ENCODE measurements at regions not wholly inside any gene's neighbourhood (a gene's known extent, or its start where the extent isn't known, plus 50 kb on each side); places are given as distances from the start of the nearest gene placed in this dataset.

DNA sequence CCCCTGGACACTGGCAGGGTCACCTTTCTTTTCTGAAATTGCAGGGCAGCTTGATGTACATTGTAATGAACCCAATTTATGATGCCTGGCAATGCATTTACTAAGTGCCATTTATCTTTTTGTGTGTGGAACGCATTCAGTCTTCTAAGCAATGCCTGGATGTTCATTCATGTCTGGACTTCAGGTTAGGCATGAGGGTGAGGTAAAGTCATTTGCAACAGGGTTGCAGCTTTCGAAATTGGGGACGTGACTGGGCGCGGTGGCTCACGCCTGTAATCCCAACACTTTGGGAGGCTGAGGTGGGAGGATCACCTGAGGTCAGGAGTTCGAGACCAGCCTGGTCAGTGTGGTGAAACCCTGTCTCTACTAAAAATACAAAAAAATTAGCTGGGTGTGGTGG, 134.6 kb downstream of the SOX4 start:
- WGBS (ENCODE audit: low lambda C conversion rate), result 99% methylated on average over 7 of the region's 7 CpGs
- H3K9me3 ChIP-seq, result no peaks in the 10 kb centered on the region
- no peaks in the 10 kb centered on the region for H3K9me2 ChIP-seq
- ChIA-PET CTCF (interaction anchor here (1.2 kb wide), 1 partner anchor 22 kb away, joined by 3 read pairs; no protein-coding TSS in a partner anchor), POLR2A (no interaction called here)
- H3K4me3 ChIP-seq (ENCODE audit: low read depth in 2 of 2, low read length in 1 of 2), result no peak overlapping the region
- no peak overlapping the region for H3K27ac ChIP-seq (ENCODE audit: low read depth in 2 of 2, low read length in 1 of 2)
- H4K20me1 ChIP-seq (ENCODE audit: insufficient read depth), result peaks cover 17% of the 10 kb centered on the region; the same call in 1 of the 2 replicates
- TF ChIP-seq GABPA (IDR thresholded peaks at IDR 0.05; ENCODE audit: low read depth) (no peak), JUND (IDR thresholded peaks at IDR 0.05) (no peak), ELF1 (IDR thresholded peaks at IDR 0.05) (no peak), TCF12 (IDR thresholded peaks at IDR 0.05) (no peak), EP300 (IDR thresholded peaks at IDR 0.05; ENCODE audit: borderline replicate concordance in 1 of 2, low read depth in 1 of 2, low read length in 1 of 2) (no peak), GATA2 (CRISPR knock-in tag; IDR thresholded peaks at IDR 0.05) (no peak), EZH2phosphoT487 (IDR thresholded peaks at IDR 0.05; ENCODE audit: borderline replicate concordance, low read depth) (no peak), ZBTB33 (IDR thresholded peaks at IDR 0.05; ENCODE audit: borderline replicate concordance, low read depth) (no peak), FOSL2 (IDR thresholded peaks at IDR 0.05; ENCODE audit: borderline replicate concordance, low read depth) (no peak), RFX5 (IDR thresholded peaks at IDR 0.05; ENCODE audit: low read length) (no peak), RXRA (IDR thresholded peaks at IDR 0.05; ENCODE audit: borderline replicate concordance, low read depth) (no peak)
- TF ChIP-seq, protein P1, sequence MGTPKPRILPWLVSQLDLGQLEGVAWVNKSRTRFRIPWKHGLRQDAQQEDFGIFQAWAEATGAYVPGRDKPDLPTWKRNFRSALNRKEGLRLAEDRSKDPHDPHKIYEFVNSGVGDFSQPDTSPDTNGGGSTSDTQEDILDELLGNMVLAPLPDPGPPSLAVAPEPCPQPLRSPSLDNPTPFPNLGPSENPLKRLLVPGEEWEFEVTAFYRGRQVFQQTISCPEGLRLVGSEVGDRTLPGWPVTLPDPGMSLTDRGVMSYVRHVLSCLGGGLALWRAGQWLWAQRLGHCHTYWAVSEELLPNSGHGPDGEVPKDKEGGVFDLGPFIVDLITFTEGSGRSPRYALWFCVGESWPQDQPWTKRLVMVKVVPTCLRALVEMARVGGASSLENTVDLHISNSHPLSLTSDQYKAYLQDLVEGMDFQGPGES (IDR thresholded peaks at IDR 0.05; ENCODE audit: low read depth, low read length), result no peak
- TF ChIP-seq, protein P2, sequence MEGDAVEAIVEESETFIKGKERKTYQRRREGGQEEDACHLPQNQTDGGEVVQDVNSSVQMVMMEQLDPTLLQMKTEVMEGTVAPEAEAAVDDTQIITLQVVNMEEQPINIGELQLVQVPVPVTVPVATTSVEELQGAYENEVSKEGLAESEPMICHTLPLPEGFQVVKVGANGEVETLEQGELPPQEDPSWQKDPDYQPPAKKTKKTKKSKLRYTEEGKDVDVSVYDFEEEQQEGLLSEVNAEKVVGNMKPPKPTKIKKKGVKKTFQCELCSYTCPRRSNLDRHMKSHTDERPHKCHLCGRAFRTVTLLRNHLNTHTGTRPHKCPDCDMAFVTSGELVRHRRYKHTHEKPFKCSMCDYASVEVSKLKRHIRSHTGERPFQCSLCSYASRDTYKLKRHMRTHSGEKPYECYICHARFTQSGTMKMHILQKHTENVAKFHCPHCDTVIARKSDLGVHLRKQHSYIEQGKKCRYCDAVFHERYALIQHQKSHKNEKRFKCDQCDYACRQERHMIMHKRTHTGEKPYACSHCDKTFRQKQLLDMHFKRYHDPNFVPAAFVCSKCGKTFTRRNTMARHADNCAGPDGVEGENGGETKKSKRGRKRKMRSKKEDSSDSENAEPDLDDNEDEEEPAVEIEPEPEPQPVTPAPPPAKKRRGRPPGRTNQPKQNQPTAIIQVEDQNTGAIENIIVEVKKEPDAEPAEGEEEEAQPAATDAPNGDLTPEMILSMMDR (IDR thresholded peaks at IDR 0.05), result no peak
- TF ChIP-seq, protein P3, sequence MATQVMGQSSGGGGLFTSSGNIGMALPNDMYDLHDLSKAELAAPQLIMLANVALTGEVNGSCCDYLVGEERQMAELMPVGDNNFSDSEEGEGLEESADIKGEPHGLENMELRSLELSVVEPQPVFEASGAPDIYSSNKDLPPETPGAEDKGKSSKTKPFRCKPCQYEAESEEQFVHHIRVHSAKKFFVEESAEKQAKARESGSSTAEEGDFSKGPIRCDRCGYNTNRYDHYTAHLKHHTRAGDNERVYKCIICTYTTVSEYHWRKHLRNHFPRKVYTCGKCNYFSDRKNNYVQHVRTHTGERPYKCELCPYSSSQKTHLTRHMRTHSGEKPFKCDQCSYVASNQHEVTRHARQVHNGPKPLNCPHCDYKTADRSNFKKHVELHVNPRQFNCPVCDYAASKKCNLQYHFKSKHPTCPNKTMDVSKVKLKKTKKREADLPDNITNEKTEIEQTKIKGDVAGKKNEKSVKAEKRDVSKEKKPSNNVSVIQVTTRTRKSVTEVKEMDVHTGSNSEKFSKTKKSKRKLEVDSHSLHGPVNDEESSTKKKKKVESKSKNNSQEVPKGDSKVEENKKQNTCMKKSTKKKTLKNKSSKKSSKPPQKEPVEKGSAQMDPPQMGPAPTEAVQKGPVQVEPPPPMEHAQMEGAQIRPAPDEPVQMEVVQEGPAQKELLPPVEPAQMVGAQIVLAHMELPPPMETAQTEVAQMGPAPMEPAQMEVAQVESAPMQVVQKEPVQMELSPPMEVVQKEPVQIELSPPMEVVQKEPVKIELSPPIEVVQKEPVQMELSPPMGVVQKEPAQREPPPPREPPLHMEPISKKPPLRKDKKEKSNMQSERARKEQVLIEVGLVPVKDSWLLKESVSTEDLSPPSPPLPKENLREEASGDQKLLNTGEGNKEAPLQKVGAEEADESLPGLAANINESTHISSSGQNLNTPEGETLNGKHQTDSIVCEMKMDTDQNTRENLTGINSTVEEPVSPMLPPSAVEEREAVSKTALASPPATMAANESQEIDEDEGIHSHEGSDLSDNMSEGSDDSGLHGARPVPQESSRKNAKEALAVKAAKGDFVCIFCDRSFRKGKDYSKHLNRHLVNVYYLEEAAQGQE (IDR thresholded peaks at IDR 0.05; ENCODE audit: low read depth, low read length), result no peak
- no peaks in the 10 kb centered on the region for H3K36me3 ChIP-seq (replicated peaks in 1 of 2; ENCODE audit: control insufficient read depth in 1 of 2, insufficient read depth in 2 of 2, low read length in 1 of 2)
- H2AFZ ChIP-seq (ENCODE audit: low read depth), result no peak overlapping the region
- no peak overlapping the region for H3K4me2 ChIP-seq
- H3K79me2 ChIP-seq (ENCODE audit: insufficient read depth), result peaks cover 58% of the 10 kb centered on the region
- no peak for DNase-seq
- H3F3A ChIP-seq (replicated peaks; ENCODE audit: insufficient read depth), result peaks cover 9% of the 10 kb centered on the region
- H3K9ac ChIP-seq, result no peak overlapping the region
- no peaks in the 10 kb centered on the region for H3K27me3 ChIP-seq (ENCODE audit: insufficient read depth)
- peaks cover 9 to 13% of the 10 kb centered on the region in 2 experiments for H3K4me1 ChIP-seq (ENCODE audit: control insufficient read depth in 1 of 2, insufficient read depth in 2 of 2, low read depth in 1 of 2, low read length in 1 of 2)
